Uterus (tissue), 3 donors: ENCODE measurements at regions not wholly inside any gene's neighbourhood (a gene's known extent, or its start where the extent isn't known, plus 50 kb on each side); places are given as distances from the start of the nearest gene placed in this dataset.

Experiments
- DNase-seq, 2 donors: peaks; one replicate each; pipeline ENCODE4 v3.0.0-alpha.2; 2019 to 2020
- H3K27ac ChIP-seq, 2 donors: fragments of 200-600 bp; sonication (generic); 1 replicate in 1 of 2; 2 replicates in 1 of 2; pipeline ENCODE4 v1.5.1; 2016 to 2018
- H3K27me3 ChIP-seq, 2 donors: fragments of 200-600 bp; sonication (generic); one replicate each; pipeline ENCODE4 v1.5.1; 2018 to 2019; ENCODE audit warnings: control low read depth in 1 of 2
- H3K36me3 ChIP-seq, 2 donors: fragments of 200-600 bp; sonication (generic); one replicate each; pipeline ENCODE4 v1.5.1; 2019; ENCODE audit warnings: control low read depth in 1 of 2
- H3K4me1 ChIP-seq, 2 donors: fragments of 200-600 bp; sonication (generic); one replicate each; pipeline ENCODE4 v1.5.1; 2018 to 2019; ENCODE audit warnings: control low read depth in 1 of 2
- H3K4me3 ChIP-seq, 2 donors: fragments of 200-600 bp; sonication (generic); 1 replicate in 1 of 2; 2 replicates in 1 of 2; pipeline ENCODE4 v1.5.1; 2018 to 2019; ENCODE audit warnings: mild to moderate bottlenecking in 1 of 2
- H3K9me3 ChIP-seq, 2 donors: fragments of 200-600 bp; sonication (generic); one replicate each; pipeline ENCODE4 v1.5.1; 2019; ENCODE audit warnings: control low read depth in 1 of 2
- POLR2A ChIP-seq, 2 donors: fragments of 450-650 bp; IDR thresholded peaks; one replicate each; pipeline ENCODE4 v1.6.1; 2016; ENCODE audit warnings: antibody characterized with exemption in 2 of 2, mild to moderate bottlenecking in 1 of 2, moderate library complexity in 1 of 2
- intact Hi-C: fragments of 100-400 bp; cut with DNase I; formaldehyde crosslinking; loops from one replicate; pipeline ENCODE4 v1.15.1; 2023; ENCODE audit warnings: low total_unique reads
- TF ChIP-seq, protein P1 (sequence below), 4 experiments: fragments of 200-600 bp in 2 of 4; fragments of 450-650 bp in 2 of 4; sonication (generic) in 2 of 4; IDR thresholded peaks; one replicate each; pipeline ENCODE4 v1.5.1; 2016 to 2019; ENCODE audit warnings: antibody characterized with exemption in 4 of 4, mild to moderate bottlenecking in 2 of 4, moderate library complexity in 1 of 4
- donor health status: DM: yes; HTN: yes; CAD: no.

DNA sequence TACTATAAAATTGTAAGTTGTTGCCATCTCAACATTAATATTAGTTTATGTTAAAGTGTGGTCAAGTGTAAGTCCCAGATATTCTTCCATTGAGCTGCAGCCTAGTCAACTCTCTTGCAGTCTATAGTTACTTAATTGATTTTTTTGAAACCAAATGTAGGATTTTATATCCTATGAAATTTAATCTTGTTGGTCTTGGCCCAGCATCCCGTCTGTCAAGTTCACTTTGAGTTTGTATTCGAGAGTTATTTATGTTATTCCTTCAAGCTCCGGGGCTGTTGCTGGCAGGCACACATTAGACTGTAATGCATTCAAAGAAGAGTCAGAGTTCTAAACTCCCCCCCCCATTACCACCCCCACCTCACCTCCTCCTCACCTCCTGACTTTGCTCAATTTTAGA is 71.0 kb upstream of the SPACA1 start:
- Histone ChIP-seq H3K9me3 (no peaks in the 10 kb centered on the region), H3K4me3 (no peak overlapping the region), H3K27ac (no peak overlapping the region), H3K27me3 (no peaks in the 10 kb centered on the region), H3K36me3 (no peaks in the 10 kb centered on the region), H3K4me1 (no peaks in the 10 kb centered on the region)
- no peak for TF ChIP-seq POLR2A (IDR thresholded peaks at IDR 0.05)
- TF ChIP-seq, protein P1, sequence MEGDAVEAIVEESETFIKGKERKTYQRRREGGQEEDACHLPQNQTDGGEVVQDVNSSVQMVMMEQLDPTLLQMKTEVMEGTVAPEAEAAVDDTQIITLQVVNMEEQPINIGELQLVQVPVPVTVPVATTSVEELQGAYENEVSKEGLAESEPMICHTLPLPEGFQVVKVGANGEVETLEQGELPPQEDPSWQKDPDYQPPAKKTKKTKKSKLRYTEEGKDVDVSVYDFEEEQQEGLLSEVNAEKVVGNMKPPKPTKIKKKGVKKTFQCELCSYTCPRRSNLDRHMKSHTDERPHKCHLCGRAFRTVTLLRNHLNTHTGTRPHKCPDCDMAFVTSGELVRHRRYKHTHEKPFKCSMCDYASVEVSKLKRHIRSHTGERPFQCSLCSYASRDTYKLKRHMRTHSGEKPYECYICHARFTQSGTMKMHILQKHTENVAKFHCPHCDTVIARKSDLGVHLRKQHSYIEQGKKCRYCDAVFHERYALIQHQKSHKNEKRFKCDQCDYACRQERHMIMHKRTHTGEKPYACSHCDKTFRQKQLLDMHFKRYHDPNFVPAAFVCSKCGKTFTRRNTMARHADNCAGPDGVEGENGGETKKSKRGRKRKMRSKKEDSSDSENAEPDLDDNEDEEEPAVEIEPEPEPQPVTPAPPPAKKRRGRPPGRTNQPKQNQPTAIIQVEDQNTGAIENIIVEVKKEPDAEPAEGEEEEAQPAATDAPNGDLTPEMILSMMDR (IDR thresholded peaks at IDR 0.05), result no peak
- intact Hi-C loops, result no loop called here
- DNase-seq, result no peak

DNA sequence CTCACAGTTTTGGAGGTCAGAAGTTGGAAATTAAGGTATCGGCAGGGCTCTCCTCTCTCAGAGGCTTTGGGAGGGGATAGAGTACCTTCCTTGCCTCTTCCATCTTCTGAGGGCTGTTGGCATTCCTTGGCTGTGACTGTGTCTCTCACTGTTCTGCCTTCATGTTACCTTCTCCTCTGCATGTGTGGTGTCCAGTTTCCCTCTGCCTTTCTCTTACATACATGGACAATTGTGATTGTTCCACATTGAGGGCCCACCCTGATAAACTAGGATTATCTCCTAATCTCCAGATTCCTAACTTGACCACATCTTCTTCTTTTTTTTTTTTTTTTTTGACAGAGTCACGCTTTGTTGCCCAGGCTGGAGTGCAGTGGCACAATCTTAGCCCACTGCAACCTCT is 72.1 kb upstream of the SPACA1 start:
- no peaks in the 10 kb centered on the region for H3K27me3 ChIP-seq
- H3K27ac ChIP-seq, result no peak overlapping the region
- H3K4me1 ChIP-seq, result no peaks in the 10 kb centered on the region
- no peaks in the 10 kb centered on the region for H3K36me3 ChIP-seq
- no peaks in the 10 kb centered on the region for H3K9me3 ChIP-seq
- H3K4me3 ChIP-seq, result no peak overlapping the region
- intact Hi-C loops, result no loop called here
- no peak for TF ChIP-seq POLR2A (IDR thresholded peaks at IDR 0.05)
- TF ChIP-seq, protein P1 (IDR thresholded peaks at IDR 0.05), result no peak
- DNase-seq, result no peak

DNA sequence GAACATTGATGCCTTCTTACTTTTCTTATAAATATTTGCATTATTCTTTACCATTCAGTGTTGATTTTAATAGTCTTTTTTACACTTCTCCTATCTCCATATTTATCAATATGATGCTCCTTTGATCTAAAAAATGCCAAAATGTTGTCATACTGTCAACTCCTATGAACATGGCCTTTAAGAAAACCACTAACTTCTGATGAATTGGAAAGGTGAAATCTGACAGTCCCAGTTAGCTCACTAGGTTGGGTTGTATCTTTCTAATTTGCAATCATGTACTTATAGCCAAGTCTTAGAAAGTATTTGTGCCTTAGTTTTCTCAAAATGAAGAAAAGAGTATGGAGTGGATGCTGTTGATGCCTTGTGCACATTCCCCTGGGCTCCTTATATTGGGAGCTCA is 75.4 kb upstream of the SPACA1 start:
- no peaks in the 10 kb centered on the region for H3K9me3 ChIP-seq
- intact Hi-C loops, result no loop called here
- DNase-seq, result no peak
- H3K36me3 ChIP-seq, result no peaks in the 10 kb centered on the region
- no peaks in the 10 kb centered on the region for H3K27me3 ChIP-seq
- no peaks in the 10 kb centered on the region for H3K4me1 ChIP-seq
- TF ChIP-seq POLR2A (IDR thresholded peaks at IDR 0.05), result no peak
- TF ChIP-seq, protein P1 (IDR thresholded peaks at IDR 0.05), result no peak
- H3K4me3 ChIP-seq, result no peak overlapping the region
- H3K27ac ChIP-seq, result no peak overlapping the region

DNA sequence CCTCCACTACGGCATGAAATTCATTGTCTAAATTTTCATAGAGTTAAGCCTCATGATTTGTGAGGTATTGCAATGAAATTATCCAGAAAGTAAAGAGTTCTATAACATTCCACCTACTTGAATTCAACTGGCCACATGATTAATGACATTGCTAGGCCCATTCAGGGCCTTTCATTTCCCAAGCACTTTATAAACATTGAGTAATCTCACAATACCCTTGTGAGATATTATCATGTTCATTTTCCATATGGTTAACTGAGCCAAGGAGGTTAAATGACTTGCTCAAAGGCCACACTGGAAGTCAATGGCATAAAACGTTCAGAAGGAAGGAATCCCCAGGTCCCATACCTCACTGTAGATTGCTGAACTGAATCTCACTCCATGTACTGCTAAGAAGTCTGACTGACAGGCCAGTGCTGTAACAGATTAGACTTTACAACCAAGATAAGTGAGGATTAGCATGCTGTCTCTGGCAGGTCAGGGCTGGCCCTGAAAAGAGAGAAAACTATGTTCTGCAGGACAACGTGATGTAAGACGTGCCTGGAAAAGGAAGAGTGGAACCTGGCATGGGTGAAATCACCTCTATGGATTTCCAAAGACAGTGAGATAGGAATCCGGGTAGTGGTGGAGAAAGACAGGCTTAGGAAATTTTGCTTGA is 75.9 kb upstream of the SPACA1 start:
- no peaks in the 10 kb centered on the region for H3K27me3 ChIP-seq

More for the DNA sequence above, 75.9 kb upstream of the SPACA1 start:
- Histone ChIP-seq H3K4me1 (no peaks in the 10 kb centered on the region), H3K4me3 (no peak overlapping the region), H3K36me3 (no peaks in the 10 kb centered on the region), H3K9me3 (no peaks in the 10 kb centered on the region), H3K27ac (no peak overlapping the region)
- DNase-seq, result no peak
- intact Hi-C loops, result no loop called here
- no peak for TF ChIP-seq POLR2A (IDR thresholded peaks at IDR 0.05)
- TF ChIP-seq, protein P1 (IDR thresholded peaks at IDR 0.05), result no peak
